Upper lobe of left lung (tissue), 6 donors: ENCODE measurements at regions not wholly inside any gene's neighbourhood (a gene's known extent, or its start where the extent isn't known, plus 50 kb on each side); places are given as distances from the start of the nearest gene placed in this dataset.

ENCODE experiments used
- ATAC-seq, 2 donors: fragments of 200-7000 bp; cut with Tn5 transposase; one replicate each; pipeline ENCODE4 v1.9.1; 2022; ENCODE audit warnings: mild to moderate bottlenecking in 2 of 2, moderate library complexity in 2 of 2; ENCODE audit not compliant: low FRiP score in 2 of 2
- DNase-seq, 2 donors: peaks; one replicate each; pipeline ENCODE4 v3.0.0-alpha.2; 2019 to 2020
- H3K27ac ChIP-seq, 4 donors: fragments of 200-600 bp; sonication (generic); one replicate each; pipeline ENCODE4 v1.5.1; 2016 to 2019
- H3K27me3 ChIP-seq, 4 donors: fragments of 200-600 bp; sonication (generic); one replicate each; pipeline ENCODE4 v1.5.1; 2017 to 2019
- H3K36me3 ChIP-seq, 4 donors: fragments of 200-600 bp; sonication (generic); one replicate each; pipeline ENCODE4 v1.5.1; 2016 to 2019
- H3K4me1 ChIP-seq, 4 donors: fragments of 200-600 bp; sonication (generic); one replicate each; pipeline ENCODE4 v1.5.1; 2018 to 2019
- H3K4me3 ChIP-seq, 4 donors: fragments of 200-600 bp; sonication (generic); one replicate each; pipeline ENCODE4 v1.5.1; 2017 to 2019; ENCODE audit warnings: mild to moderate bottlenecking in 2 of 4, moderate library complexity in 1 of 4
- H3K9me3 ChIP-seq, 4 donors: fragments of 200-600 bp; sonication (generic); one replicate each; pipeline ENCODE4 v1.5.1; 2018 to 2019
- CTCF ChIP-seq, 6 experiments: fragments of 450-650 bp in 4 of 6; fragments of 200-600 bp in 2 of 6; sonication (generic) in 2 of 6; IDR thresholded peaks; one replicate each; pipeline ENCODE4 v1.5.1; 2016 to 2019; ENCODE audit warnings: antibody characterized with exemption in 6 of 6
- EP300 ChIP-seq, 4 donors: sonication (generic); formaldehyde crosslinking; IDR thresholded peaks; one replicate each; pipeline ENCODE4 v1.5.1; 2017; ENCODE audit warnings: antibody characterized with exemption in 4 of 4, control low read depth in 2 of 4
- POLR2A ChIP-seq, 4 donors: fragments of 450-650 bp; IDR thresholded peaks; one replicate each; pipeline ENCODE4 v1.5.1; 2016 to 2017; ENCODE audit warnings: antibody characterized with exemption in 4 of 4, mild to moderate bottlenecking in 2 of 4
- POLR2AphosphoS5 ChIP-seq, 2 donors: sonication (generic); formaldehyde crosslinking; IDR thresholded peaks; one replicate each; pipeline ENCODE4 v1.5.1; 2017; ENCODE audit warnings: antibody characterized with exemption in 2 of 2
- WGBS, 2 donors: methylation state at CpG; one replicate each; pipeline ENCODE4 v1.1.5; 2017 to 2018; 5-methylcytosine and 5-hydroxymethylcytosine counted together
- donor health status: DM: no; HTN: no; CAD: no; lungs with moderate emphysema.
- donor health status: DM: no; HTN: yes; CAD: no; lungs with severe emphysema.

- H3K9me3 ChIP-seq, result no peaks in the 10 kb centered on the region
- TF ChIP-seq POLR2A (IDR thresholded peaks at IDR 0.05) (no peak), POLR2AphosphoS5 (IDR thresholded peaks at IDR 0.05) (no peak), EP300 (IDR thresholded peaks at IDR 0.05) (no peak), CTCF (IDR thresholded peaks at IDR 0.05) (peak in 3 of 6 experiments; percentile 14 to 18 (median 14))
- ATAC-seq, result no peak
- no peak for DNase-seq
- no peak overlapping the region for H3K4me3 ChIP-seq
- H3K27ac ChIP-seq, result no peak overlapping the region
- H3K27me3 ChIP-seq, result no peaks in the 10 kb centered on the region
- no peaks in the 10 kb centered on the region for H3K4me1 ChIP-seq
- WGBS, 2 donors, result 41 to 67% methylated on average over 2 of the region's 2 CpGs
- H3K36me3 ChIP-seq, result no peaks in the 10 kb centered on the region
These were observed 789.3 kb downstream of the SEMA5A start for GRCh38 chr5:8756498-8757084.

- no peaks in the 10 kb centered on the region for H3K4me1 ChIP-seq
- no peaks in the 10 kb centered on the region for H3K36me3 ChIP-seq
- WGBS, 2 donors, result 35 to 49% methylated on average over 3 of the region's 3 CpGs
- TF ChIP-seq CTCF (IDR thresholded peaks at IDR 0.05) (no peak), POLR2A (IDR thresholded peaks at IDR 0.05) (no peak), EP300 (IDR thresholded peaks at IDR 0.05) (no peak), POLR2AphosphoS5 (IDR thresholded peaks at IDR 0.05) (no peak)
- H3K9me3 ChIP-seq, result no peaks in the 10 kb centered on the region
- no peak overlapping the region for H3K27ac ChIP-seq
- ATAC-seq, result no peak
- H3K4me3 ChIP-seq, result no peak overlapping the region
- H3K27me3 ChIP-seq, result no peaks in the 10 kb centered on the region
- no peak for DNase-seq
These were observed 780.0 kb downstream of the SEMA5A start for GRCh38 chr5:8765886-8766285.

GRCh38 chr5:8766448-8766847 is 779.4 kb downstream of the SEMA5A start:
- 47 to 71% methylated on average over 1 of the region's 1 CpG for WGBS, 2 donors

GRCh38 chr5:8767111-8767510 is 778.8 kb downstream of the SEMA5A start:
- Histone ChIP-seq H3K27ac (no peak overlapping the region), H3K9me3 (no peaks in the 10 kb centered on the region), H3K36me3 (no peaks in the 10 kb centered on the region), H3K27me3 (no peaks in the 10 kb centered on the region), H3K4me1 (no peaks in the 10 kb centered on the region), H3K4me3 (no peak overlapping the region)
- ATAC-seq (no peak), DNase-seq (no peak)
- TF ChIP-seq POLR2A (IDR thresholded peaks at IDR 0.05) (no peak), POLR2AphosphoS5 (IDR thresholded peaks at IDR 0.05) (no peak), EP300 (IDR thresholded peaks at IDR 0.05) (no peak), CTCF (IDR thresholded peaks at IDR 0.05) (no peak)
- WGBS, 2 donors, result 45 to 47% methylated on average over 3 of the region's 3 CpGs

More at GRCh38 chr5:8766448-8766847, 779.4 kb downstream of the SEMA5A start:
- DNase-seq, result no peak
- no peak for TF ChIP-seq POLR2AphosphoS5 (IDR thresholded peaks at IDR 0.05)
- TF ChIP-seq EP300 (IDR thresholded peaks at IDR 0.05), result no peak
- TF ChIP-seq CTCF (IDR thresholded peaks at IDR 0.05), result no peak
- TF ChIP-seq POLR2A (IDR thresholded peaks at IDR 0.05), result no peak
- Histone ChIP-seq H3K9me3 (no peaks in the 10 kb centered on the region), H3K4me3 (no peak overlapping the region), H3K27me3 (no peaks in the 10 kb centered on the region), H3K4me1 (no peaks in the 10 kb centered on the region), H3K36me3 (no peaks in the 10 kb centered on the region), H3K27ac (no peak overlapping the region)
- ATAC-seq, result no peak

- no peaks in the 10 kb centered on the region for H3K4me1 ChIP-seq
- no peak overlapping the region for H3K4me3 ChIP-seq
- H3K36me3 ChIP-seq, result no peaks in the 10 kb centered on the region
- no peaks in the 10 kb centered on the region for H3K27me3 ChIP-seq
- WGBS, 2 donors, result 61 to 63% methylated on average over 3 of the region's 3 CpGs
- TF ChIP-seq CTCF (IDR thresholded peaks at IDR 0.05) (no peak), POLR2AphosphoS5 (IDR thresholded peaks at IDR 0.05) (no peak), POLR2A (IDR thresholded peaks at IDR 0.05) (no peak), EP300 (IDR thresholded peaks at IDR 0.05) (no peak)
- ATAC-seq, result no peak
- DNase-seq, result no peak
- H3K27ac ChIP-seq, result no peak overlapping the region
- no peaks in the 10 kb centered on the region for H3K9me3 ChIP-seq
These were observed 778.1 kb downstream of the SEMA5A start for GRCh38 chr5:8767746-8768145.
